Tibial nerve (tissue), 4 donors: ENCODE measurements at regions not wholly inside any gene's neighbourhood (a gene's known extent, or its start where the extent isn't known, plus 50 kb on each side); places are given as distances from the start of the nearest gene placed in this dataset.

Experiments
- DNase-seq, 2 donors: peaks; one replicate each; pipeline ENCODE4 v3.0.0-alpha.2; 2019; ENCODE audit warnings: low spot score in 2 of 2
- H3K27ac ChIP-seq, 4 donors: fragments of 200-600 bp; sonication (generic) in 3 of 4; one replicate each; pipeline ENCODE4 v1.5.1; 2017 to 2019; ENCODE audit warnings: mild to moderate bottlenecking in 1 of 4
- H3K27me3 ChIP-seq, 2 donors: fragments of 200-600 bp; sonication (generic) in 1 of 2; one replicate each; pipeline versions ENCODE4 v1.5.1 to v1.6.0; 2017 to 2019
- H3K36me3 ChIP-seq, 3 donors: fragments of 200-600 bp; sonication (generic); one replicate each; pipeline ENCODE4 v1.5.1; 2018 to 2019
- H3K4me1 ChIP-seq, 4 donors: fragments of 200-600 bp; sonication (generic) in 3 of 4; one replicate each; pipeline ENCODE4 v1.5.1; 2017 to 2019
- H3K4me3 ChIP-seq, 4 donors: fragments of 200-600 bp; sonication (generic) in 3 of 4; one replicate each; pipeline ENCODE4 v1.5.1; 2017 to 2019; ENCODE audit warnings: mild to moderate bottlenecking in 1 of 4, moderate library complexity in 1 of 4
- H3K9me3 ChIP-seq, 4 donors: fragments of 200-600 bp; sonication (generic) in 3 of 4; one replicate each; pipeline ENCODE4 v1.5.1; 2017 to 2019
- EP300 ChIP-seq, 2 donors: sonication (generic); formaldehyde crosslinking; IDR thresholded peaks; one replicate each; pipeline ENCODE4 v1.6.1; 2017; ENCODE audit warnings: antibody characterized with exemption in 2 of 2, mild to moderate bottlenecking in 1 of 2
- POLR2A ChIP-seq, 2 donors: fragments of 450-650 bp; IDR thresholded peaks; one replicate each; pipeline ENCODE4 v1.6.1; 2017; ENCODE audit warnings: antibody characterized with exemption in 2 of 2, mild to moderate bottlenecking in 2 of 2, moderate library complexity in 2 of 2
- WGBS, 2 donors: methylation state at CpG; one replicate each; pipeline ENCODE4 v1.1.5; 2018; 5-methylcytosine and 5-hydroxymethylcytosine counted together
- TF ChIP-seq, protein P1 (sequence below), 5 experiments: fragments of 200-600 bp in 3 of 5; fragments of 450-650 bp in 2 of 5; sonication (generic) in 3 of 5; IDR thresholded peaks; one replicate each; pipeline ENCODE4 v1.5.1; 2016 to 2019; ENCODE audit warnings: antibody characterized with exemption in 5 of 5, mild to moderate bottlenecking in 3 of 5, moderate library complexity in 2 of 5

GRCh38 chr2:82282111-82282882 lies 1977.7 kb upstream of the LRRTM1 start:
- Histone ChIP-seq H3K27me3 (no peaks in the 10 kb centered on the region), H3K27ac (no peak overlapping the region), H3K9me3 (no peaks in the 10 kb centered on the region), H3K4me1 (no peaks in the 10 kb centered on the region), H3K4me3 (no peak overlapping the region), H3K36me3 (no peaks in the 10 kb centered on the region)
- 77 to 78% methylated on average over 16 of the region's 16 CpGs for WGBS, 2 donors
- TF ChIP-seq POLR2A (IDR thresholded peaks at IDR 0.05), result no peak
- TF ChIP-seq EP300 (IDR thresholded peaks at IDR 0.05), result no peak
- TF ChIP-seq, protein P1, sequence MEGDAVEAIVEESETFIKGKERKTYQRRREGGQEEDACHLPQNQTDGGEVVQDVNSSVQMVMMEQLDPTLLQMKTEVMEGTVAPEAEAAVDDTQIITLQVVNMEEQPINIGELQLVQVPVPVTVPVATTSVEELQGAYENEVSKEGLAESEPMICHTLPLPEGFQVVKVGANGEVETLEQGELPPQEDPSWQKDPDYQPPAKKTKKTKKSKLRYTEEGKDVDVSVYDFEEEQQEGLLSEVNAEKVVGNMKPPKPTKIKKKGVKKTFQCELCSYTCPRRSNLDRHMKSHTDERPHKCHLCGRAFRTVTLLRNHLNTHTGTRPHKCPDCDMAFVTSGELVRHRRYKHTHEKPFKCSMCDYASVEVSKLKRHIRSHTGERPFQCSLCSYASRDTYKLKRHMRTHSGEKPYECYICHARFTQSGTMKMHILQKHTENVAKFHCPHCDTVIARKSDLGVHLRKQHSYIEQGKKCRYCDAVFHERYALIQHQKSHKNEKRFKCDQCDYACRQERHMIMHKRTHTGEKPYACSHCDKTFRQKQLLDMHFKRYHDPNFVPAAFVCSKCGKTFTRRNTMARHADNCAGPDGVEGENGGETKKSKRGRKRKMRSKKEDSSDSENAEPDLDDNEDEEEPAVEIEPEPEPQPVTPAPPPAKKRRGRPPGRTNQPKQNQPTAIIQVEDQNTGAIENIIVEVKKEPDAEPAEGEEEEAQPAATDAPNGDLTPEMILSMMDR (IDR thresholded peaks at IDR 0.05), result no peak
- DNase-seq, result no peak

- no peaks in the 10 kb centered on the region for H3K9me3 ChIP-seq
- DNase-seq, result no peak
- H3K27me3 ChIP-seq, result no peaks in the 10 kb centered on the region
- H3K27ac ChIP-seq, result no peak overlapping the region
- WGBS, 2 donors, result 61 to 64% methylated on average over 1 of the region's 1 CpG
- no peaks in the 10 kb centered on the region for H3K36me3 ChIP-seq
- TF ChIP-seq, protein P1 (IDR thresholded peaks at IDR 0.05), result no peak
- TF ChIP-seq POLR2A (IDR thresholded peaks at IDR 0.05) (no peak), EP300 (IDR thresholded peaks at IDR 0.05) (no peak)
- H3K4me3 ChIP-seq, result no peak overlapping the region
- no peaks in the 10 kb centered on the region for H3K4me1 ChIP-seq
Measured at GRCh38 chr2:82279367-82279766, 1974.8 kb upstream of the LRRTM1 start.

DNA sequence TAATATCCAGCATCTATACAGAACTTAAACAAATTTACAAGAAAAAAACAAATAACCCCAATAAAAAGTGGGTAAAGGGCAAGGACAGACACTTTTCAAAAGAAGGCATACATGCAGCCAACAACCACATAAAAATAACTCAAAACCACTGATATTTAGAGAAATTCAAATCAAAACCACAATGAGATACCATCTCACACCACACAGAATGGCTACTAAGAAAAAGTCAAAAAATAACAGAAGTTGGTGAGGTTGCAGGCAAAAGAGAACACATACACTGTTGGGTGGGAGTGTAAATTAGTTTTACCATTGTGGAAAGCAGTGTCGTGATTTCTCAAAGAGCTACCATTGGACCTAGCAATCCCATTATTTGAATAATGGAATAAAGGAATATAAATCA lies 1973.9 kb upstream of the LRRTM1 start:
- Histone ChIP-seq H3K4me3 (no peak overlapping the region), H3K4me1 (no peaks in the 10 kb centered on the region), H3K36me3 (no peaks in the 10 kb centered on the region), H3K27me3 (no peaks in the 10 kb centered on the region), H3K27ac (no peak overlapping the region), H3K9me3 (no peaks in the 10 kb centered on the region)
- DNase-seq, result no peak
- TF ChIP-seq, protein P1 (IDR thresholded peaks at IDR 0.05), result no peak
- no peak for TF ChIP-seq EP300 (IDR thresholded peaks at IDR 0.05)
- no peak for TF ChIP-seq POLR2A (IDR thresholded peaks at IDR 0.05)
- WGBS, 2 donors, result 77 to 82% methylated on average over 1 of the region's 1 CpG

- Histone ChIP-seq H3K4me1 (no peaks in the 10 kb centered on the region), H3K27ac (no peak overlapping the region), H3K9me3 (no peaks in the 10 kb centered on the region), H3K4me3 (no peak overlapping the region), H3K36me3 (no peaks in the 10 kb centered on the region), H3K27me3 (no peaks in the 10 kb centered on the region)
- no peak for DNase-seq
- WGBS, 2 donors, result 89 to 95% methylated on average over 2 of the region's 2 CpGs
- no peak for TF ChIP-seq POLR2A (IDR thresholded peaks at IDR 0.05)
- TF ChIP-seq, protein P1 (IDR thresholded peaks at IDR 0.05), result no peak
- no peak for TF ChIP-seq EP300 (IDR thresholded peaks at IDR 0.05)
Measured at GRCh38 chr2:82275599-82275998, 1971.0 kb upstream of the LRRTM1 start.

- Histone ChIP-seq H3K27me3 (no peaks in the 10 kb centered on the region), H3K27ac (no peak overlapping the region), H3K36me3 (no peaks in the 10 kb centered on the region), H3K4me1 (no peaks in the 10 kb centered on the region), H3K4me3 (no peak overlapping the region), H3K9me3 (no peaks in the 10 kb centered on the region)
- DNase-seq, result no peak
- no peak for TF ChIP-seq EP300 (IDR thresholded peaks at IDR 0.05)
- TF ChIP-seq, protein P1 (IDR thresholded peaks at IDR 0.05), result no peak
Measured at GRCh38 chr2:82268446-82268845, 1963.9 kb upstream of the LRRTM1 start.
